ENCODE measurements at regions not wholly inside any gene's neighbourhood (a gene's known extent, or its start where the extent isn't known, plus 50 kb on each side); places are given as distances from the start of the nearest gene placed in this dataset.

GRCh38 chr1:29436181-29436785, 200.0 kb downstream of the PTPRU start:
- TF ChIP-seq, protein P1, sequence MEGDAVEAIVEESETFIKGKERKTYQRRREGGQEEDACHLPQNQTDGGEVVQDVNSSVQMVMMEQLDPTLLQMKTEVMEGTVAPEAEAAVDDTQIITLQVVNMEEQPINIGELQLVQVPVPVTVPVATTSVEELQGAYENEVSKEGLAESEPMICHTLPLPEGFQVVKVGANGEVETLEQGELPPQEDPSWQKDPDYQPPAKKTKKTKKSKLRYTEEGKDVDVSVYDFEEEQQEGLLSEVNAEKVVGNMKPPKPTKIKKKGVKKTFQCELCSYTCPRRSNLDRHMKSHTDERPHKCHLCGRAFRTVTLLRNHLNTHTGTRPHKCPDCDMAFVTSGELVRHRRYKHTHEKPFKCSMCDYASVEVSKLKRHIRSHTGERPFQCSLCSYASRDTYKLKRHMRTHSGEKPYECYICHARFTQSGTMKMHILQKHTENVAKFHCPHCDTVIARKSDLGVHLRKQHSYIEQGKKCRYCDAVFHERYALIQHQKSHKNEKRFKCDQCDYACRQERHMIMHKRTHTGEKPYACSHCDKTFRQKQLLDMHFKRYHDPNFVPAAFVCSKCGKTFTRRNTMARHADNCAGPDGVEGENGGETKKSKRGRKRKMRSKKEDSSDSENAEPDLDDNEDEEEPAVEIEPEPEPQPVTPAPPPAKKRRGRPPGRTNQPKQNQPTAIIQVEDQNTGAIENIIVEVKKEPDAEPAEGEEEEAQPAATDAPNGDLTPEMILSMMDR (IDR thresholded peaks at IDR 0.05) = no peak
- no peak for TF ChIP-seq POLR2A (IDR thresholded peaks at IDR 0.05)

Measured in thyroid gland (tissue), 4 donors.